Lung microvascular endothelial cell (primary cell): ENCODE measurements at regions not wholly inside any gene's neighbourhood (a gene's known extent, or its start where the extent isn't known, plus 50 kb on each side); places are given as distances from the start of the nearest gene placed in this dataset.

Experiments used
- DNase-seq, 2 donors: peaks; one replicate each; pipeline versions ENCODE4 v3.0.0 to v3.0.0-alpha.2; 2010; ENCODE audit warnings: low read depth in 2 of 2

GRCh38 chr19:28242317-28242927 is 970.5 kb downstream of the UQCRFS1 start:
- peak; percentile 23 to 63 for DNase-seq

- DNase-seq, result peak; percentile 12 to 49
Measured at GRCh38 chr19:28239270-28239669, 973.7 kb downstream of the UQCRFS1 start.

- DNase-seq, result no peak
Measured at GRCh38 chr19:28238270-28238820, 974.6 kb downstream of the UQCRFS1 start.

DNA sequence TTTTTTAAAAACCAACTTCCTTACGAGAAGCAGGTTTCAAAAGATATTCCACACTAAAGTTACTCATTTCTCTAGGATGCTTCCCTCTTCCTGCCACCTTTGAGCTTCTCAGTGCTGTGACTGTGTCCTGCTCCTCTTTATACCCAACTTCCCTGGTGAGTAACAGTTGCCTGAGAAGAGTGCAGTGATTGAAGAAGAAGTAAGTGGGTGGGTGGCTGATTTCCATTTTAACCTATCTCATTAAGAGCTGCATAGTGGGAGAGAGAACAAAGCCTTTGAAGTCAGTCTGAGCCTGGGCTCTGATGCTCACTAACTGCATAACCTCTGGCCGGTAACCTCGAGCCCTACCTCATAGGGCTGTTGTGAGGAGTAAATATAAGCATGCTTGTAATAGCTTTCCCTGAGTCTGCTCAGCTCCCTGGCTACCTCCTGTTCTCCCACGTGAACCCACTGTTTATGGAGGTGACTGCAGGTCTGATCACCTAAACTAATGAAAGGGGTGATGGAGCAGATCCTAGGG is 977.3 kb downstream of the UQCRFS1 start:
- DNase-seq, result no peak

DNA sequence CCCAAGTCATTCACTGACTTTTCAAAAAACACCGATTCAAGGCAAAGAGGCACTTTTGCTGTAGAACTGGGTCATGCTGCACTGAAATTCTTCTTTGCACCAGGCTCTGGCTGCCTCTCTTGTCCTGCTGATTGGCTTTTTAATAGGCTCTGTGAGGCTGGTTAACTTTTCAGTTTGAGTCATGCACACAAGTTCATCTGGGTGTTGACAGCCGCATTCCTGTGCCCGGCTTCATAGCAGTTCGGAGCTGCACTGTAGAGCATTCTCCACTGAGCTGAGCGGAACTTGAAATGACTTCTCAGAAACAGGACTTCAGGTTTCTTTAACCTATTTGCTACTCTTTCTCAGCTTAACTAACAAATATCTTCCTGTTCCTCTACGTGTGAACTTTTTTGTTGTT is 978.3 kb downstream of the UQCRFS1 start:
- no peak for DNase-seq

DNA sequence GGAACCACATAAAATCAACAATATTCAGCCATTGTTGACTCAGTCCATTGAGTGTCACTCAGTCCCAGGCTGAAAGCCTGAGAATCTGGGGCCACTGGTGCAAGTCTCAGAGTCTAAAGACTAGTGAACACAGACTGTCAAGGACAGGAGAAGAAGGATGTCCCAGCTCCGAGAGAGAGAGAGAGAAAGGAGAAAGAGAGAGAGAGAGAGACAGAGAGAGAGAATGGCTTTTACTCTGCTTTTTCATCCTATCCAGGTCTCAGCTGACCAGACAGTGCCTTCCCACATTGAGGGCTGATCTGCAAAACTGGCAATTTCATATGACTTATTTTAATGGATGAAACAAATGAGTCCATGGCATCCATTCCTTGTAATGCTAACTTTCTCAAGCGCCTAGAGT is 984.1 kb downstream of the UQCRFS1 start:
- no peak for DNase-seq

GRCh38 chr19:28224441-28224840 is 988.5 kb downstream of the UQCRFS1 start:
- DNase-seq, result no peak

DNA sequence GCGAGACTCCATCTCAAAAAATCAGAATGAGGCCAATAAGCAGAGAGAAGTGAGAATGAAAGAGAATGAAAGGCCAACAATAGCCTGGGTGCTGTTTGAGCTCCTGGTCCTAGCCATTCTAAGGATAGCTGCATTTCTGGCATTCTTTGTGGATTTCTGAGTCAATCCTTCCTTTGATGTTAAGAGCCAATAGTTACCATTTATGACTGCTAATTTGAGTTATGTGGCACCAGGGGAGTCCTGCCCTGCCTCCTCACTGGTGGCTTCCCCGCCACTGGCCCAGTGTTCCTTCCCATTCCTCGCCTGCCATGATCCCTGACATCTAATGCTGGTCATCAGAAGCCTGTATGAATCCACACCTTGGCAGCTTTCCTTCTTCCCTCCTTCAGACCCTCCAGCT is 991.2 kb downstream of the UQCRFS1 start:
- DNase-seq, result no peak

- DNase-seq, result no peak
Measured at GRCh38 chr19:28218728-28219127, 994.2 kb downstream of the UQCRFS1 start.

GRCh38 chr19:28217022-28217421 is 995.9 kb downstream of the UQCRFS1 start:
- DNase-seq, result no peak

- no peak for DNase-seq
Measured at GRCh38 chr19:28213470-28214082, 999.4 kb downstream of the UQCRFS1 start.

GRCh38 chr19:28210886-28211285 is 1002.1 kb downstream of the UQCRFS1 start:
- no peak for DNase-seq

- no peak for DNase-seq
Measured at GRCh38 chr19:28208745-28209144, 1004.2 kb downstream of the UQCRFS1 start.

- DNase-seq, result no peak
Measured at GRCh38 chr19:28207244-28207643, 1005.7 kb downstream of the UQCRFS1 start.

DNA sequence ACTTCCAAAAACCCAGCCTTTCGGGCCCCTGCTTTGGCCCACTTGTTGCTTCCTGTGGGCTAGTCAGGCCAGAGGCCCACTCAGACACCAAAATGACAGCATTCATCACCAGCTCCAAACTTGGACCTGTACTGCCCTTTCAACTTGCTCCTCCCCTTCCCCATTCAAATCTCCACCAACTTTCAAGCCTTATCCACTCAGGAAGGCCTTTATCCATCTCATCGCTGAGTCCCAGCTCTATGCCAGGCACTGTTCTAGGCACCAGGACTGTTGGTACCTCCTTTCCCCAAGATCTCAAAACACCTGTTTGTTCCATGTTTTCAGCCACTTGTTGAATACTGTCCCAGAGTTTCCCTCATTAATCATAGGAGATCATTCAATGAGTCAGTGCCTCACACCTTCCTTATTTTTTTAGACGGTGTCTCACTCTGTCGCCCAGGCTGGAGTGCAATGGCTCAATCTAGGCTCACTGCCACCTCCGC is 1011.4 kb downstream of the UQCRFS1 start:
- no peak for DNase-seq

- no peak for DNase-seq
Measured at GRCh38 chr19:28199323-28199722, 1013.6 kb downstream of the UQCRFS1 start.

DNA sequence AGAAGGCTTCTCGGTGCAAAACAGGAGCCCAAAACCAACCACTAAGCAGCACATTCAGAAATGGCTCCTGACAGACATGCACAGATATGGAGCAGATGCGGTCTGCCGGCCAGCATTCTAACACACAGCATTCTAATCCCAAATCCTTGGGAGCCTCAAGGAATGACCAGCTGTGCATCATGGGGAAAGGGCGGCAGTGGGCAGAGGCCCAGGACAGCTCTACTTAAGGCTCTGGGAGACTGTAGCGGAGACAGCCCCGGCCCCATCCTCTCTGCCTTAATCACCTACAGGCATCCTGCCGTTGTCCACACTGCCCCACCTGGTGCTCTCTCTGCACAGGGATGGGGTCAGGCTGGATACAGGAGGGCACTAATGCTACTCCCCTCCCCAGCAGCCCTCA is 1016.0 kb downstream of the UQCRFS1 start:
- DNase-seq, result no peak

DNA sequence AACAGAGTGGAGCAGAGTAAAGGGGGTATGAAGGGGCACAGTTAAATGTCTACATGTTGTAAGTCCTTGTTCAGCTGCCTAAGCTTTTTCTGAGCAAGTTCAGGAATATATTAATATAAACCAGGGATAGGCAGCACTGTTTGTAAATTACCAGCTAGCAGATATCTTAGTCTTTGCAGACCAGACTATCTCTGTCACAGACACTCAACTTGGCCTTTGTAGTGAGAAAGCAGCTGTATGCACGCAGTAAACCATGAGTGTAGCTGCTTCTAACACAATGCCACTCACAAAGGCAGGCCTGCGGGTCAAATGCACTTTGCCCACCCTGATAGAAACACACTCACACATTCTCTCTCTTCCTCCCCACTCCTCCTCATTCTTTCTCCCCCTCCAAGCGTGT is 1016.9 kb downstream of the UQCRFS1 start:
- DNase-seq, result no peak

DNA sequence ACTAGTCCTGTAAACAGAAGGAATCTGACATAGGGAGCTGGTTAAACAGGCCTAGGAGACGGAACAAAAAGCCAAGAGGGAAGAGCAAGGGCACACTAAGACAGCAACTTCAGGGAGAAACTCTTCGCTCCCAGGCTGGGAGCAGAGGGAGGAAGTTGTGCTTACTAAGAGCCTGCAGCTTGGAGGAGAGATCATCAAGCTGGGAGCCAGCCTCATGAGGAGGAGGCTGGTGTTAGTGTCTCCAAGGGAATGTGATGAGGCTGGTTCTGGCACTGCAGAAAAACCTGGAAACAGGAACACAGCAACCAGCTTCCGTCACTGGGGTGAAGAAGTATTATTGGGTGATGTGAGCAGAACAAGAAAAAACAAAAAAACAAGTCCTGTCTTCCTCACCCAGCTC is 1027.3 kb downstream of the UQCRFS1 start:
- no peak for DNase-seq

DNA sequence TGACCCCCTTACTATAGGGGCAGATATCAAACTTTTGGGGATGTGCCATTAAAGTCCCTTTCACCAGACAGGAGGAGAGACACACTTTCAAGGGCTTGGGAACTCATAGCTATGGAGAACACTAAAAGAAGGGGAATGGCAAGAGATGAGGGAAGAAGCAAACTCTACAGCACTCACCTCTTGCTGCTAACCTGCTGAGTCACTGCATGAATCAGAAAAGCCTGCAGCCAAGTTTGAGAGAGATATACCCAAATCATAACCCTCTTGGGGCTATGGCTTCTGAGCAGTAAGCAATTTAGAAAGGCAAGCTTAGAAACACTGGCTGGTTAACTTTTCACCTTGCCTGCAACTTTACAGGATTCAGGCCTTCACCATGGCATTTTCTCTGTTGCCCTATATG is 1028.0 kb downstream of the UQCRFS1 start:
- DNase-seq, result no peak

DNA sequence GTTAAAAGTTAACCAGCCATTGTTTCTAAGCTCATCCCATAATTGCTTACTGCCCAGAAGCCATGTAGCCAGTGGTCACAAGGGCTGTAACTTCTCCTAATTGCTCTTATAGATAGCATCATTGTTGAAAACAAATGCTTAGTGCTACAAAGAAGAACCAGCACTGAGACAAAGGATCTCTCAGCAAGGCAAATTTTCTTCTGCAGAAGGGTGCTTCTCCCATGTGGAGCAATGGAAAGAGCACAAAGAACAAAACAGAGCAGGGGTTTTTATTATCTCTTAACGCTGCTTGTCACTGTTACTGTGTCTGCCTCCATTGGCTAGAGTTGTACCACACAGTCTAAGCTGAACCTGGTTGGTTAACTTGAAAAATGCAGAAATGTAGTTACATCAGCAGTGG is 1036.8 kb downstream of the UQCRFS1 start:
- no peak for DNase-seq

DNA sequence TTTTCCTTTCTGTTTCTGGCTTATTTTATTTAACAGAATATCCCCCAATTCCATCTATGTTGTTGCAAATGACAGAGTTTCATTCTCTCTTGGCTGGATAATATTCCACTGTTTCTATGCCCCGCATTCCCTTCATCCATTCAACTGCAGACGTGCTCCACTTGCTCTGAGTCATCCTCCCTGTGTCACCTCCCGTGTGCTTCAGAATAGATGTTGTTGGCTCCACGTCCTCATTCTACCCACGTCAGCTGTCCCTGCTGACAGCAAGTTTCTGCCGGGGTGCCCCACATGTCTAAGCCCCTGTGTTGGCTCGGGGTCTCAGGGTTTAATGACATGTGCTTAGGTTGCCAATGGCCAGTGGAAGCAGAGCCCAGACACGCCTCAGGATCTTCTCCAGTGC is 1041.0 kb downstream of the UQCRFS1 start:
- DNase-seq, result no peak

GRCh38 chr19:28170066-28170465 is 1042.9 kb downstream of the UQCRFS1 start:
- DNase-seq, result no peak
